ENCODE measurements at regions not wholly inside any gene's neighbourhood (a gene's known extent, or its start where the extent isn't known, plus 50 kb on each side); places are given as distances from the start of the nearest gene placed in this dataset.

DNA sequence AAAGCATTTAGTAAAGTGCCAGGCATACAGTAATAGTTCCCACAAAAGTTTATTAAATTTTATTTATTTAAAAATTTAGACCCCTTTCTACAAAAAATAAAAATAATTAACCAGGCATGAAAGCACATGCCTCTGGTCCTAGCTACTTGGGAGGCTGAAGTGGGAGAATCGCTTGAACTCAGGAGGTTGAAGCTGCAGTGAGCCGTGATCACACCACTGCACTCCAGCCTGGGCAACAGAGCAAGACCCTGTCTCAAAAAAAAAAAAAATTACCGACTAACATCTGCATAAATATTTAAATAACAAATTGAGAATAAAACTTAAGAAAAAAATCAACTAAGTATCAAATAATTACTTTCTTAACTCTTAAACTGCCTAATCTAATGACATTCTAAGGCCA lies 64.3 kb upstream of the TRIM24 start:
- no peak overlapping the region for H3K4me3 ChIP-seq
- ChIA-PET RAD21 (ENCODE audit: unreplicated experiment) (interaction anchor here (1.0 to 1.8 kb wide), 3 partner anchors 13 to 80 kb away, joined by 3 to 9 read pairs (median 3); no protein-coding TSS in a partner anchor), POLR2A (no interaction called here), SMC1A (ENCODE audit: uncharacterized antibody, unreplicated experiment) (interaction anchor here (0.6 to 1.5 kb wide), 5 partner anchors 11 to 236 kb away, joined by 3 to 5 read pairs (median 3); no protein-coding TSS in a partner anchor), CTCF (interaction anchor here (0.8 to 2.7 kb wide), 3 partner anchors 9 to 343 kb away, joined by 3 to 8 read pairs (median 4); no protein-coding TSS in a partner anchor)
- H3K4me2 ChIP-seq (ENCODE audit: control insufficient read depth, insufficient read depth), result no peak overlapping the region
- WGBS (ENCODE audit: insufficient coverage, insufficient replicate concordance, low lambda C conversion rate, missing lambda C conversion rate), result 37% methylated on average over 3 of the region's 3 CpGs
- no peak overlapping the region for H3K9ac ChIP-seq (ENCODE audit: control insufficient read depth, insufficient read depth, low read length)
- ATAC-seq, result no peak
- H3K4me1 ChIP-seq (ENCODE audit: control insufficient read depth, insufficient read depth, low read length), result no peaks in the 10 kb centered on the region
- no peak overlapping the region for H3K27ac ChIP-seq (ENCODE audit: control insufficient read depth, insufficient read depth)
- no TSS peak for BruUV-seq (replicated peaks)
- TF ChIP-seq MYB (IDR thresholded peaks at IDR 0.05; ENCODE audit: borderline replicate concordance, low read depth, low read length) (no peak), PML (IDR thresholded peaks at IDR 0.05; ENCODE audit: low read length) (no peak), E2F4 (IDR thresholded peaks at IDR 0.05; ENCODE audit: low read depth, low read length) (no peak), ZZZ3 (IDR thresholded peaks at IDR 0.05; ENCODE audit: control insufficient read depth, insufficient read length, low read depth) (no peak), TCF3 (IDR thresholded peaks at IDR 0.05; ENCODE audit: borderline replicate concordance, insufficient read depth, low read depth, low read length) (no peak), JUND (IDR thresholded peaks at IDR 0.05; ENCODE audit: low read depth, low read length) (no peak), FOS (IDR thresholded peaks at IDR 0.05; ENCODE audit: borderline replicate concordance, extremely low read depth, insufficient read length) (no peak), SIX5 (IDR thresholded peaks at IDR 0.05; ENCODE audit: low read depth, low read length, severe bottlenecking) (no peak), ZBTB40 (IDR thresholded peaks at IDR 0.05; ENCODE audit: borderline replicate concordance) (no peak)
- no peak for FAIRE-seq
- intact Hi-C loops (cut with micrococcal nuclease; ENCODE audit: unreplicated experiment) (no loop called here), in situ Hi-C loops (cut with MboI) (no loop called here)
- H3K36me3 ChIP-seq (ENCODE audit: control insufficient read depth in 2 of 2, insufficient read depth in 2 of 2, low read length in 1 of 2), result no peaks in the 10 kb centered on the region
- no peaks in the 10 kb centered on the region for H4K20me1 ChIP-seq (ENCODE audit: control insufficient read depth, insufficient read depth)
- H3K79me2 ChIP-seq (ENCODE audit: control insufficient read depth, insufficient read depth, low read length), result no peaks in the 10 kb centered on the region
- no peak for DNase-seq (ENCODE audit: low read depth, low spot score)
- no peaks in the 10 kb centered on the region for H3K9me3 ChIP-seq (replicated peaks; ENCODE audit: control insufficient read depth, insufficient read depth, low read length)
- H3K27me3 ChIP-seq (replicated peaks in 1 of 2; ENCODE audit: control insufficient read depth in 2 of 2, insufficient read depth in 2 of 2, low read length in 1 of 2), result no peaks in the 10 kb centered on the region
- H2AFZ ChIP-seq (ENCODE audit: control insufficient read depth, low read depth, low read length), result no peak overlapping the region
